SK-N-SH (cell line): ENCODE measurements at regions not wholly inside any gene's neighbourhood (a gene's known extent, or its start where the extent isn't known, plus 50 kb on each side); places are given as distances from the start of the nearest gene placed in this dataset.

Experiments
- EP300 ChIP-seq, 2 experiments: IDR thresholded peaks; 2 replicates each; pipeline versions ENCODE4 v1.4.0 to v1.6.1; 2012; ENCODE audit warnings: borderline replicate concordance in 1 of 2, low read depth in 1 of 2, low read length in 1 of 2
- JUND ChIP-seq: IDR thresholded peaks from 2 replicates; pipeline ENCODE4 v1.4.0; 2012
- RXRA ChIP-seq: IDR thresholded peaks from 2 replicates; pipeline ENCODE4 v1.4.0; 2012; ENCODE audit warnings: low read depth, mild to moderate bottlenecking, borderline replicate concordance
- TF ChIP-seq, protein P1 (sequence below): IDR thresholded peaks from 2 replicates; pipeline ENCODE4 v1.6.1; 2012; ENCODE audit warnings: mild to moderate bottlenecking, low read depth, low read length, moderate library complexity
- TF ChIP-seq, protein P2 (sequence below): fragments of 200-600 bp; sonication (generic); IDR thresholded peaks from 2 replicates; pipeline ENCODE4 v1.6.1; 2017; ENCODE audit warnings: antibody characterized with exemption, mild to moderate bottlenecking, moderate library complexity
- TF ChIP-seq, protein P3 (sequence below): IDR thresholded peaks from 2 replicates; pipeline ENCODE4 v1.4.0; 2012; ENCODE audit warnings: low read depth, borderline replicate concordance
- TF ChIP-seq, protein P4 (sequence below): IDR thresholded peaks from 2 replicates; pipeline ENCODE4 v1.4.0; 2012; ENCODE audit warnings: low read depth

DNA sequence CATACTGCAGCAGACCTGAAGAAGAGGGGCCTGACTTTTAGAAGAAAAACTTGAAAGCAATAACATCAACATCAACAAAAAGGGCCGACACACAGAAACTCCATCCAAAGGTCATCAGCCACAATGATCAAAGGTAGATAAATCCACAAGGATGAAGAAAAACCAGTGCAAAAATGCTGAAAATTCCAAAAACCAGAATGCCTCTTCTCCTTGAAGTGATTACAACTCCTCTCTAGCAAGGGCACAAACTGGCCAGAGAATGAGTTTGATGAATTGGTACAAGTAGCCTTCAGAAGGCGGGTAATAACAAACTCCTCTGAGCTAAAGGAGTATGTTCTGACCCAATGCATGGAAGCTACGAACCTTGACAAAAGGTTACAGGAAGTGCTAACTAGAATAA is 186.2 kb upstream of the RAI14 start:
- TF ChIP-seq, protein P1, sequence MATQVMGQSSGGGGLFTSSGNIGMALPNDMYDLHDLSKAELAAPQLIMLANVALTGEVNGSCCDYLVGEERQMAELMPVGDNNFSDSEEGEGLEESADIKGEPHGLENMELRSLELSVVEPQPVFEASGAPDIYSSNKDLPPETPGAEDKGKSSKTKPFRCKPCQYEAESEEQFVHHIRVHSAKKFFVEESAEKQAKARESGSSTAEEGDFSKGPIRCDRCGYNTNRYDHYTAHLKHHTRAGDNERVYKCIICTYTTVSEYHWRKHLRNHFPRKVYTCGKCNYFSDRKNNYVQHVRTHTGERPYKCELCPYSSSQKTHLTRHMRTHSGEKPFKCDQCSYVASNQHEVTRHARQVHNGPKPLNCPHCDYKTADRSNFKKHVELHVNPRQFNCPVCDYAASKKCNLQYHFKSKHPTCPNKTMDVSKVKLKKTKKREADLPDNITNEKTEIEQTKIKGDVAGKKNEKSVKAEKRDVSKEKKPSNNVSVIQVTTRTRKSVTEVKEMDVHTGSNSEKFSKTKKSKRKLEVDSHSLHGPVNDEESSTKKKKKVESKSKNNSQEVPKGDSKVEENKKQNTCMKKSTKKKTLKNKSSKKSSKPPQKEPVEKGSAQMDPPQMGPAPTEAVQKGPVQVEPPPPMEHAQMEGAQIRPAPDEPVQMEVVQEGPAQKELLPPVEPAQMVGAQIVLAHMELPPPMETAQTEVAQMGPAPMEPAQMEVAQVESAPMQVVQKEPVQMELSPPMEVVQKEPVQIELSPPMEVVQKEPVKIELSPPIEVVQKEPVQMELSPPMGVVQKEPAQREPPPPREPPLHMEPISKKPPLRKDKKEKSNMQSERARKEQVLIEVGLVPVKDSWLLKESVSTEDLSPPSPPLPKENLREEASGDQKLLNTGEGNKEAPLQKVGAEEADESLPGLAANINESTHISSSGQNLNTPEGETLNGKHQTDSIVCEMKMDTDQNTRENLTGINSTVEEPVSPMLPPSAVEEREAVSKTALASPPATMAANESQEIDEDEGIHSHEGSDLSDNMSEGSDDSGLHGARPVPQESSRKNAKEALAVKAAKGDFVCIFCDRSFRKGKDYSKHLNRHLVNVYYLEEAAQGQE: no peak
- TF ChIP-seq, protein P2, sequence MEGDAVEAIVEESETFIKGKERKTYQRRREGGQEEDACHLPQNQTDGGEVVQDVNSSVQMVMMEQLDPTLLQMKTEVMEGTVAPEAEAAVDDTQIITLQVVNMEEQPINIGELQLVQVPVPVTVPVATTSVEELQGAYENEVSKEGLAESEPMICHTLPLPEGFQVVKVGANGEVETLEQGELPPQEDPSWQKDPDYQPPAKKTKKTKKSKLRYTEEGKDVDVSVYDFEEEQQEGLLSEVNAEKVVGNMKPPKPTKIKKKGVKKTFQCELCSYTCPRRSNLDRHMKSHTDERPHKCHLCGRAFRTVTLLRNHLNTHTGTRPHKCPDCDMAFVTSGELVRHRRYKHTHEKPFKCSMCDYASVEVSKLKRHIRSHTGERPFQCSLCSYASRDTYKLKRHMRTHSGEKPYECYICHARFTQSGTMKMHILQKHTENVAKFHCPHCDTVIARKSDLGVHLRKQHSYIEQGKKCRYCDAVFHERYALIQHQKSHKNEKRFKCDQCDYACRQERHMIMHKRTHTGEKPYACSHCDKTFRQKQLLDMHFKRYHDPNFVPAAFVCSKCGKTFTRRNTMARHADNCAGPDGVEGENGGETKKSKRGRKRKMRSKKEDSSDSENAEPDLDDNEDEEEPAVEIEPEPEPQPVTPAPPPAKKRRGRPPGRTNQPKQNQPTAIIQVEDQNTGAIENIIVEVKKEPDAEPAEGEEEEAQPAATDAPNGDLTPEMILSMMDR: no peak
- TF ChIP-seq RXRA (no peak), JUND (no peak), EP300 (IDR thresholded peaks at IDR 0.05; ENCODE audit: borderline replicate concordance in 1 of 2, low read depth in 1 of 2, low read length in 1 of 2) (no peak)
- TF ChIP-seq, protein P3, sequence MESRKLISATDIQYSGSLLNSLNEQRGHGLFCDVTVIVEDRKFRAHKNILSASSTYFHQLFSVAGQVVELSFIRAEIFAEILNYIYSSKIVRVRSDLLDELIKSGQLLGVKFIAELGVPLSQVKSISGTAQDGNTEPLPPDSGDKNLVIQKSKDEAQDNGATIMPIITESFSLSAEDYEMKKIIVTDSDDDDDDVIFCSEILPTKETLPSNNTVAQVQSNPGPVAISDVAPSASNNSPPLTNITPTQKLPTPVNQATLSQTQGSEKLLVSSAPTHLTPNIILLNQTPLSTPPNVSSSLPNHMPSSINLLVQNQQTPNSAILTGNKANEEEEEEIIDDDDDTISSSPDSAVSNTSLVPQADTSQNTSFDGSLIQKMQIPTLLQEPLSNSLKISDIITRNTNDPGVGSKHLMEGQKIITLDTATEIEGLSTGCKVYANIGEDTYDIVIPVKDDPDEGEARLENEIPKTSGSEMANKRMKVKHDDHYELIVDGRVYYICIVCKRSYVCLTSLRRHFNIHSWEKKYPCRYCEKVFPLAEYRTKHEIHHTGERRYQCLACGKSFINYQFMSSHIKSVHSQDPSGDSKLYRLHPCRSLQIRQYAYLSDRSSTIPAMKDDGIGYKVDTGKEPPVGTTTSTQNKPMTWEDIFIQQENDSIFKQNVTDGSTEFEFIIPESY: no peak
- TF ChIP-seq, protein P4, sequence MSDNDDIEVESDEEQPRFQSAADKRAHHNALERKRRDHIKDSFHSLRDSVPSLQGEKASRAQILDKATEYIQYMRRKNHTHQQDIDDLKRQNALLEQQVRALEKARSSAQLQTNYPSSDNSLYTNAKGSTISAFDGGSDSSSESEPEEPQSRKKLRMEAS: no peak
